Thyroid gland (tissue), 4 donors: ENCODE measurements at regions not wholly inside any gene's neighbourhood (a gene's known extent, or its start where the extent isn't known, plus 50 kb on each side); places are given as distances from the start of the nearest gene placed in this dataset.

Experiments used
- CTCF ChIP-seq, 6 experiments: fragments of 200-600 bp in 3 of 6; fragments of 450-650 bp in 3 of 6; sonication (generic) in 3 of 6; IDR thresholded peaks; one replicate each; pipeline ENCODE4 v1.5.1; 2016 to 2019; ENCODE audit warnings: antibody characterized with exemption in 6 of 6, mild to moderate bottlenecking in 2 of 6, inconsistent platforms in 1 of 6, moderate library complexity in 1 of 6
- POLR2A ChIP-seq, 2 donors: fragments of 450-650 bp; IDR thresholded peaks; one replicate each; pipeline ENCODE4 v1.6.1; 2017; ENCODE audit warnings: antibody characterized with exemption in 2 of 2, mild to moderate bottlenecking in 2 of 2, moderate library complexity in 1 of 2

DNA sequence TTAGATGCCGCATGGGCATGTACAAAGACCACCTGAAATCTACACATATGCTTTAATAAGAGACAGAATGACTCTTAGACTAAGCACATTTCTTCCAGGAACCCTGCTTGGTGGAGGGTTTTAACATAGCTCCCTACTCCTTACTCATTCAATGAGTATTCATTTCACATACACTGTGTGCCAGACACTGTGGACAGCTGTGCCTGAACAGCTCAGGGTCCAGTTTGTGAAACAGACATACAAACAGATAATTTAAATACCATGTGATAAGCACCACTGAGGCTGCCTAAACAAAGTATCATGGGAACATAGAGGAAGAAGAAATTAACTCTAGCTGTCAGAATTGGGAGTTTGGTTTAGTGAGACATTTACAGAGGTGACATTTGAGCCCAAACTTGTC lies 65.2 kb upstream of the ITPRID1 start:
- TF ChIP-seq CTCF (IDR thresholded peaks at IDR 0.05) (no peak), POLR2A (IDR thresholded peaks at IDR 0.05) (no peak)
